Liver (tissue), 1 donor: ENCODE measurements at regions not wholly inside any gene's neighbourhood (a gene's known extent, or its start where the extent isn't known, plus 50 kb on each side); places are given as distances from the start of the nearest gene placed in this dataset. TPM values are rescaled to one million over a fixed set of nuclear protein-coding genes. Genes with fewer than 3 reads are reported as not detected.

Source experiments
- small RNA-seq: library from RNA; depleted of rRNA; stranded (forward); fragments of <200 nt; gene quantifications from one replicate; pipeline ENCODE3, GENCODE V24; 2014

Small RNAs in the stretch of these regions (small RNA-seq; reads per million reads assigned to genes)
- gene AL353752.1, result not detected
- gene RF00568, result not detected
